GM20000 (cell line): ENCODE measurements at regions not wholly inside any gene's neighbourhood (a gene's known extent, or its start where the extent isn't known, plus 50 kb on each side); places are given as distances from the start of the nearest gene placed in this dataset.

Experiments used
- DNase-seq: peaks from one replicate; pipeline ENCODE4 v3.0.0; 2012; ENCODE audit warnings: low spot score
- TF ChIP-seq, protein P1 (sequence below): IDR thresholded peaks from 2 replicates; pipeline ENCODE4 v1.5.1; 2012; ENCODE audit warnings: mild to moderate bottlenecking, control low read depth; ENCODE audit errors: extremely low read depth, missing control alignments

DNA sequence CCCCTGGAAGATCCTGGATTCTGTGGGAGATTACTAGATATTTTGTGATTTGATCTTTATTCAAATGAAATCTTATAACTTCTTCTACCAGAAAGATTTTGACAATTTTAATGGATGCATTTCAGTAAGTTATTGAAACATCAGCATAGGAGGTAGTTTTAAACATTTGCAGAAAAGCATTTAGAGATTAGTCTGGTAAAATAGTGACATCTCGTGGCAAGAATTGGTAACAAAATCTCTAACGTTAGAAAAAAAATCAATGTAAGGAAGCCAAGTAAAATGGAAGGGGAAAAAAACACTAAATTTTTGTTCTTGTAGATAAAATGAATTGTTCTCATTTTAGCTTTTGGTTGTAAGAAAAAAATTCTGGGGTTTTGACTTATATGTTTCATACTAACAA lies 73.3 kb downstream of the TASL start:
- DNase-seq = peak; percentile 8

DNA sequence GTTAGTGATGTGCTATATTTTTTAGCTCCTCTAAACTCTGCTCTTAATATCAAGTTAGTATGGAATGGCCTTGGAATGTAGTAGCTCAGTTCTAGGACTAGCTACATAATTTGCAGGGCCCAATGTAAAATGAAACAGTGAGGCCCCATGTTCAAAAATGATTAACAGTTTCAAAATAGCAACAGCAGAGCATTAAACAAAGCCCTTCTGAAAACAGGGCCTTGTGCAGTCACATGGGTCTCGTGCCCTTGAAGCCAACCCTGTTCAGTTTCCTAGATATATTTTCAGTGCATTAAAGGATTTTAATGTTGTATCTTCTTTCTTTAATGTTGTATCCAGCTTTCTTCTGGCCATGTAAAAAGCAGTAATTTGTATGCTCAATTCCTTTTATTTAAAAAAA lies 82.1 kb downstream of the TASL start:
- TF ChIP-seq, protein P1, sequence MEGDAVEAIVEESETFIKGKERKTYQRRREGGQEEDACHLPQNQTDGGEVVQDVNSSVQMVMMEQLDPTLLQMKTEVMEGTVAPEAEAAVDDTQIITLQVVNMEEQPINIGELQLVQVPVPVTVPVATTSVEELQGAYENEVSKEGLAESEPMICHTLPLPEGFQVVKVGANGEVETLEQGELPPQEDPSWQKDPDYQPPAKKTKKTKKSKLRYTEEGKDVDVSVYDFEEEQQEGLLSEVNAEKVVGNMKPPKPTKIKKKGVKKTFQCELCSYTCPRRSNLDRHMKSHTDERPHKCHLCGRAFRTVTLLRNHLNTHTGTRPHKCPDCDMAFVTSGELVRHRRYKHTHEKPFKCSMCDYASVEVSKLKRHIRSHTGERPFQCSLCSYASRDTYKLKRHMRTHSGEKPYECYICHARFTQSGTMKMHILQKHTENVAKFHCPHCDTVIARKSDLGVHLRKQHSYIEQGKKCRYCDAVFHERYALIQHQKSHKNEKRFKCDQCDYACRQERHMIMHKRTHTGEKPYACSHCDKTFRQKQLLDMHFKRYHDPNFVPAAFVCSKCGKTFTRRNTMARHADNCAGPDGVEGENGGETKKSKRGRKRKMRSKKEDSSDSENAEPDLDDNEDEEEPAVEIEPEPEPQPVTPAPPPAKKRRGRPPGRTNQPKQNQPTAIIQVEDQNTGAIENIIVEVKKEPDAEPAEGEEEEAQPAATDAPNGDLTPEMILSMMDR = no peak
- DNase-seq = no peak

More for the DNA sequence above, 73.3 kb downstream of the TASL start:
- TF ChIP-seq, protein P1 = peak; percentile 12

DNA sequence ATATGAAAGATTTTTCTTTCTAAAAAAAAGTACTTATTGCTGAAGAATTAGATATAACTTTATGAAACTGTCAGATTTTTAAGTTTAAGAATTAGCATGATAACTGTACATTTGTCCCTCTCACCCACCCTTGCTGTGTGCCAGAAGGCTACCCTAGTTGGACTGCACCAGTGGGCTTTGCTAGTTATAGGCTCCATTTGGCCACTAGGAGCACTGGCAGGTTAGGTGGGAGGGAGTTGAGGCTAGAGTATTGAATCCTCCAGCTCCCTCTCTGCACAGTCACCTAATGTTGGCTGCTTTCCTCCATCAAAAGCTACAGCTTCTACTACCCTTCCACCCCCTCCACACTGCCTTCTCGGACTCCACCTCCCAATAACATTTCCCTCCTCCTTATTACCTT lies 84.2 kb downstream of the TASL start:
- TF ChIP-seq, protein P1 = no peak
- no peak for DNase-seq

DNA sequence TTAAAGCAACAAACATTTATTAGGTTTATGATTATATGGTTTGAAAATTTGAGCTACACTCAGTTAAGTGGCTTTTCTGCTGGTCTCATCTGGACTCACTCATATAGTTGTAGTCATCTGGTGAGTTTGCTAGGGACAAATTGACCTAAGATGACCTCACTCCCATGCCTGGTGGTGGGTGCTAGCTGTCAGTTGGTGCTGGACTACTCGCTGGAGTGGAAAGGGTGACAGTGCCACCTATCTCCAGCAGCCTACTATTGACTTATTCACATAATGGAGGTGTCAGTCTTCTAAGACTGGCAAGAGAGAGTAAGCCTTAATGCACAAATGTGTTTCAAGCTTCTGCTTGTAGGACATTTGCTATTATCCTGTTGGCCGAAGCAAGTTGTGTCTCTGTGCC lies 88.2 kb downstream of the TASL start:
- DNase-seq = no peak

DNA sequence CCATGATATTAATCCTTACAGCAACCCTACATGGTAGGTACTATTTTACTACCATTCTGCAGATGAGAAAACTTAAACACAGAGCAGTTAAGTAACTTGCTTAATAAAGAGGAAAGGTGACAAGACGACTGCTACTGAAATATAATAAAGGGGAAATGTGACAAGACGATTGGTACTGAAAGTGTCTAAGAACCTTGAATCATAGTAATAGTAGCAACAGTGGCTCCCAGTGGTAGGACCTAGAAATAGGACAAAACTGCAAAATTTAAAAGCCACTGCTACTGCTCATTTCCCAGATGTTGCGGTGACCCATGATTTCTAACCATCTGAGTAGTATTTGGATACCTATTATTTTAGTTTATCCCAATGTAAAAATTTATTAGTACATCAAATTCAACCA lies 89.5 kb downstream of the TASL start:
- TF ChIP-seq, protein P1 = no peak
- DNase-seq = peak; percentile 4

More for the DNA sequence above, 88.2 kb downstream of the TASL start:
- TF ChIP-seq, protein P1 = no peak

DNA sequence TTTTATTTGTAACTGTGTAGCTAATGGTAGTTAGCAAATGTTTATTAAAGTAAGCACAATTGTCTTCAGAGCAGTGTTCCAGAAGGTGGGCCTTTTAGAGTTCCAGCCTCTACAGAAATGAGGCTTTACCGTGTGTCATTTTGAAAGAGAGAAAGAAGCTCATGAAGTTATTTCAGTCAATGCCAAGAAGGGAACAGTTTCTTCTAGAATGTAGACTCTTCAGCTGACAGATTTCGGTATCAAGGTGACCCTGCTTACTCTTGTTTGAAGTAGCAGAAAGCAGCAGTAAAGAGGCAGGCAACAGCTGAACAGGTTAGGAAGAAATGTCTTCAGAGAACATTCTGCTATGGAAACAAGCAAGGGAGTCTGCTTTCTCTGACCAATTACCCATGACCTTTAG lies 93.6 kb downstream of the TASL start:
- TF ChIP-seq, protein P1 = no peak
- DNase-seq = no peak

DNA sequence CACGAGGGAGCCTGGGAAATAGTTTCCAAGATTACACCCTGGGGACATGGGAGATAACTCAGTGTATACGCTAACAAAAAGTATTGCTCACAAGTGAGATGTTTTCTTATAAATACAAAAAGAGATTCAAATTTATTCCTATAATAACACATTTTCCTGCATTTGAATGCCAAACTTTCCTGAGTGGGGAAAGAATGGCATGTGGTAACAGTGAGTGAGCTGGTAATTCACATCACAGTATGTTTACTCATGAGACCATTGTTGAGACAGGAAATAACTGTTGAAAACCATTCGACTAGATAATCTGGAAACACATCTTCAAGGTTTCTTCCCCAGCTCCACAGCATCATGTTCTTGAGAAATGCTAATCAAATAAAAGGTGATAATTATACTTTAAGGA lies 109.1 kb downstream of the TASL start:
- DNase-seq = no peak
- TF ChIP-seq, protein P1 = no peak
